Omental fat pad (tissue), 3 donors: ENCODE measurements at regions not wholly inside any gene's neighbourhood (a gene's known extent, or its start where the extent isn't known, plus 50 kb on each side); places are given as distances from the start of the nearest gene placed in this dataset.

Experiments used
- ATAC-seq: fragments of 150-250 bp; one replicate; pipeline ENCODE4 v1.9.1; 2016; ENCODE audit warnings: mild to moderate bottlenecking, moderate library complexity; ENCODE audit not compliant: low FRiP score
- DNase-seq: peaks from one replicate; pipeline ENCODE4 v3.0.0-alpha.2; 2019; ENCODE audit warnings: low spot score
- CTCF ChIP-seq, 3 donors: fragments of 450-650 bp; IDR thresholded peaks; one replicate each; pipeline ENCODE4 v1.5.1; 2016 to 2017; ENCODE audit warnings: antibody characterized with exemption in 3 of 3, mild to moderate bottlenecking in 3 of 3, moderate library complexity in 2 of 3

GRCh38 chr10:62471711-62472110 is 97.5 kb downstream of the ZNF365 start:
- no peak for TF ChIP-seq CTCF (IDR thresholded peaks at IDR 0.05)
- ATAC-seq: no peak
- DNase-seq: no peak

GRCh38 chr10:62473241-62473640 is 99.1 kb downstream of the ZNF365 start:
- no peak for TF ChIP-seq CTCF (IDR thresholded peaks at IDR 0.05)
- no peak for DNase-seq
- ATAC-seq: no peak

- no peak for ATAC-seq
- no peak for TF ChIP-seq CTCF (IDR thresholded peaks at IDR 0.05)
These were observed 101.4 kb downstream of the ZNF365 start for GRCh38 chr10:62475551-62475950.

GRCh38 chr10:62479523-62479922 is 105.4 kb downstream of the ZNF365 start:
- ATAC-seq: no peak
- DNase-seq: no peak
- TF ChIP-seq CTCF (IDR thresholded peaks at IDR 0.05): no peak

More at GRCh38 chr10:62475551-62475950, 101.4 kb downstream of the ZNF365 start:
- no peak for DNase-seq

GRCh38 chr10:62480196-62480595 is 106.0 kb downstream of the ZNF365 start:
- ATAC-seq (no peak), DNase-seq (no peak)
- TF ChIP-seq CTCF (IDR thresholded peaks at IDR 0.05): no peak

- DNase-seq: no peak
- ATAC-seq: no peak
- no peak for TF ChIP-seq CTCF (IDR thresholded peaks at IDR 0.05)
These were observed 108.4 kb downstream of the ZNF365 start for GRCh38 chr10:62482581-62482980.

GRCh38 chr10:62491597-62491996 is 117.4 kb downstream of the ZNF365 start:
- DNase-seq (no peak), ATAC-seq (no peak)
- no peak for TF ChIP-seq CTCF (IDR thresholded peaks at IDR 0.05)
